Astrocyte of the cerebellum (primary cell): ENCODE measurements at regions not wholly inside any gene's neighbourhood (a gene's known extent, or its start where the extent isn't known, plus 50 kb on each side); places are given as distances from the start of the nearest gene placed in this dataset.

Experiments used
- DNase-seq: peaks from one replicate; pipeline ENCODE4 v3.0.0-alpha.2; 2011; ENCODE audit warnings: low read depth
- H3K4me3 ChIP-seq: 2 replicates; pipeline ENCODE4 v1.5.1; 2011; ENCODE audit warnings: mild to moderate bottlenecking, low read depth, low read length, moderate library complexity
- in situ Hi-C: cut with HindIII; loops from 2 replicates; pipeline ENCODE4 v1.10.0; 2017; ENCODE audit warnings: low sequenced_read_pairs
- TF ChIP-seq, protein P1 (sequence below): IDR thresholded peaks from 2 replicates; pipeline ENCODE4 v1.5.1; 2012; ENCODE audit warnings: low read length, low read depth, moderate library complexity, mild to moderate bottlenecking; ENCODE audit errors: missing control alignments

DNA sequence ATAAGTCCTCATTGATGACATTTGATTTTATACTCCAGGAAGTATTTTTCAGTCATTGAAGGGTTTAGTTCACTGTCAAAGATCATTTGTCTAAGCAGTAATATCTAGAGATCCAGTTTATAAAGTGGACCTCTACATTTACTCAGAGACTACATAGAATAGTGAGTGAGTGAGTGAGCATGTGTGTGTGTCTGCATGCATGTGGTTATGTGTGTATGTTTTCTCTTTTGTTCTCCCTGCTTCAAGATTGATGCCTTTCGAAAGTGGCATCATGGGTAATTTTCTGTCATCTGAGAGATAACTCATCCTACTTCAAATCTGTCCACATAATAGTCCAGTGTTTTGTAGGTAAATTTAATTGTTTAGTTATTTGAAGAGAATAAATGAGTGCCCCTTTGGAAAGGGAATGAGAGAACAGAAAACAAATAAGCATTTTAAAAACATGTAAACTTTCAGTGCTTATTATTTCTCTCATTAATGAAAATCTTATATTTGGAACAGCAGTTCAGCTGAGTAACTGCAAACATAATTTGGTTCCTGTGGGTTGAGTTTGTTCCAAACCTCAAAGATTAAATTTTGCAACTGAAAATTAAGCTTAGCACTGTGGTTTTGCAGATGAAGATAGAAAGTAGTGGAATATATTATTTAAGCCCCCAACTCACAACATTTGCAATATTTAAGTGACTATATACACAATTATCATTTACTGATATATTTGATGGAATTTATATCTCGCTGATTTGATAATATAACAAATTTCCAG lies 1295.1 kb upstream of the C9orf72 start:
- TF ChIP-seq, protein P1, sequence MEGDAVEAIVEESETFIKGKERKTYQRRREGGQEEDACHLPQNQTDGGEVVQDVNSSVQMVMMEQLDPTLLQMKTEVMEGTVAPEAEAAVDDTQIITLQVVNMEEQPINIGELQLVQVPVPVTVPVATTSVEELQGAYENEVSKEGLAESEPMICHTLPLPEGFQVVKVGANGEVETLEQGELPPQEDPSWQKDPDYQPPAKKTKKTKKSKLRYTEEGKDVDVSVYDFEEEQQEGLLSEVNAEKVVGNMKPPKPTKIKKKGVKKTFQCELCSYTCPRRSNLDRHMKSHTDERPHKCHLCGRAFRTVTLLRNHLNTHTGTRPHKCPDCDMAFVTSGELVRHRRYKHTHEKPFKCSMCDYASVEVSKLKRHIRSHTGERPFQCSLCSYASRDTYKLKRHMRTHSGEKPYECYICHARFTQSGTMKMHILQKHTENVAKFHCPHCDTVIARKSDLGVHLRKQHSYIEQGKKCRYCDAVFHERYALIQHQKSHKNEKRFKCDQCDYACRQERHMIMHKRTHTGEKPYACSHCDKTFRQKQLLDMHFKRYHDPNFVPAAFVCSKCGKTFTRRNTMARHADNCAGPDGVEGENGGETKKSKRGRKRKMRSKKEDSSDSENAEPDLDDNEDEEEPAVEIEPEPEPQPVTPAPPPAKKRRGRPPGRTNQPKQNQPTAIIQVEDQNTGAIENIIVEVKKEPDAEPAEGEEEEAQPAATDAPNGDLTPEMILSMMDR = no peak
- in situ Hi-C loops = no loop called here
- no peak for DNase-seq
- H3K4me3 ChIP-seq = no peak overlapping the region

DNA sequence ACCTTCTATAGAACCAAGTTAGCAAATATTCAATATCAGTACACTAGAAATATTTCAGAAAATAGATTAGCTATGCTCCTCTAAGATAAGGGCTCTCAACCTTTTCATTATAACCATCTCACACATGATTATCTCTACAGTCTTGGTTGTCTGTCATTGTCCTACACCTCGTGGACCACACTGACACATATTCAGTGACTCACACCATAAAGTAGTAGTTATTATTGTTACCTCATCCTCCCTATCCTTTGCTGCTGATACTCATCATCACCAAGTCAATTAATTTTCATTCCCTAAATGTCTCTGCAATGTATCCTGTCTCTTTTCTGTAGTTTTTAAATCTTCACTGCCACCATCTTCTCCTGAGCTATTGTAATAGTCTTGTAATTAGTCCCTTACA lies 1309.2 kb upstream of the C9orf72 start:
- TF ChIP-seq, protein P1 = no peak
- H3K4me3 ChIP-seq = no peak overlapping the region
- DNase-seq = no peak
- in situ Hi-C loops = no loop called here

DNA sequence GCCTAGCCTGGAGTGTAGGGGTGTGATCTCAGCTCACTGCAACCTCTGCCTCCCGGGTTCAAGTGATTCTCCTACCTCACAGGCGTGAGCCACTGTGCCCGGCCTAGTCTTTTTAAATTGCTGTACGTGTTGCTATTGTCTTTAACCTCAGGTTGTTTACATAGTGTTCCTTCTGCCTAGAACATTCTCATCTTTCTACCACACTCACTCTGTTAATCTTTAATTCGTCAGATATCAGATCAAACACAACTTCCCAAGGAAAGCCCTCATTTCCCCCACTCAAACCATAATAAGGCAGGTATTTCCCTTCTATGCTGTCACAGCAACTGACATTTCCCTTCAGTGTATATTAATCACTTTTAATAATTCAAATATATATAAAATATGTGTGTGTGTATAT lies 1310.0 kb upstream of the C9orf72 start:
- TF ChIP-seq, protein P1 = no peak

DNA sequence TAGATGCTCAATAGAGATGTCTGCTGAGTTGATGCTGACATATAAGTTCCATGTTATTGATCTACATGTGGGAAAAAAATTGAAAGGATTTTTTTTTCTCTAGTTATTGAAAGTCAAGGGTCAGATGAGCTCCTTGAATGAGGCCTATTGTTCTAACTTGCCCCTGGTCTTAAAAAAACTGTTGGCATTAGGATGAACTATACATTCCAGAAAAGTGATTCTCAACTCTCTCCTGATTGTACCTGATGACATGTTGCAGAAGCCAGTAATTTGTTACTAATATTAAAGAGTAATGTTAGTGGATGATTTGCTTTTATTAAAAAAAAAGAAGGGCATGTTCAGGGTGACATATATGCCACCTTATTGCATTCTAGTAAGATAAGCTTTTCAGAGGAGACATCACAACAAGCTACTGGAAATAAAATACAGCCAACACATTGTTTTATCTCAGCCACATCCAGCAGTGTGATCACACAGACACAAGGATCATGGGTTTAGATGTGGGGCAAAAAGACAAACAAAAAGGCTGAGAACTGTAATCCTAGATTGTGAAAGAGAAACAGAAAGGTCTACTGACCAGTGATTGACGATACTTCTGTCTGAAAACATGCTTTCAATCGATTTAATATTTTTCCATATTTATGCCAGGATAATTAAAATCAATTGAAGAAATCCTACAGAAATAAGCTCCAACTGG lies 1314.1 kb upstream of the C9orf72 start:
- TF ChIP-seq, protein P1 = no peak
- in situ Hi-C loops = no loop called here

More for the DNA sequence above, 1310.0 kb upstream of the C9orf72 start:
- no peak for DNase-seq
- in situ Hi-C loops = no loop called here
- no peak overlapping the region for H3K4me3 ChIP-seq

DNA sequence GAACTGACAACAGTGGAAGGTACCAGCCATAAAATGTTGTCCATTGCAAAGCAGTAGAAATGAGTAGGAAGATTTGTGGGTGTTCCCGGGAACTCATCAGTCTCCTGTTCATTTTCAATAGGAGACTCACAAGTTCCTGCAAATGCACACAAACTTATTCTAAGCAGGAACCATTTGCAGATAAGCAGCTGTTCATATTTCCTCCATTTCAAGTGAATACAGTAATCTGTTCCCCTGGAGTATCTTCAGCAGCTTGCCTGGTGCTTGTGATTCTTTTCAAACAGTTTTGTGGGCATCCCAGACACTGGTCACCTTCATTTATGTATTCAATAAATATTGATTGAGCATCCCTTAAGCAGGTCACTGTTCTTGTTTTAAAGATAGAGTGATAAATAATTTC lies 1315.5 kb upstream of the C9orf72 start:
- no peak for DNase-seq
- no peak overlapping the region for H3K4me3 ChIP-seq
- in situ Hi-C loops = no loop called here
- TF ChIP-seq, protein P1 = no peak

More for the DNA sequence above, 1314.1 kb upstream of the C9orf72 start:
- no peak for DNase-seq
- no peak overlapping the region for H3K4me3 ChIP-seq

- TF ChIP-seq, protein P1 = no peak
- in situ Hi-C loops = no loop called here
- DNase-seq = no peak
- H3K4me3 ChIP-seq = no peak overlapping the region
These were observed 1319.3 kb upstream of the C9orf72 start for GRCh38 chr9:28892538-28892937.
